ENCODE measurements at regions not wholly inside any gene's neighbourhood (a gene's known extent, or its start where the extent isn't known, plus 50 kb on each side); places are given as distances from the start of the nearest gene placed in this dataset.

GRCh38 chr7:4531236-4531635, 150.9 kb upstream of the FOXK1 start:
- TF ChIP-seq EZH2phosphoT487 (IDR thresholded peaks at IDR 0.05; ENCODE audit: low read depth, severe bottlenecking, unreplicated experiment) (no peak), CTCF (IDR thresholded peaks at IDR 0.05; ENCODE audit: poor library complexity) (no peak), EZH2 (IDR thresholded peaks at IDR 0.05; ENCODE audit: borderline replicate concordance) (no peak)
